GM12891 (cell line): ENCODE measurements at regions not wholly inside any gene's neighbourhood (a gene's known extent, or its start where the extent isn't known, plus 50 kb on each side); places are given as distances from the start of the nearest gene placed in this dataset.
A peak's percentile ranks its signal among the peaks of the same experiment; 100 is the strongest.

ENCODE experiments used
- DNase-seq: peaks from one replicate; pipeline ENCODE4 v3.0.0; 2011; ENCODE audit warnings: low spot score; ENCODE audit not compliant: insufficient read length
- FAIRE-seq: peaks from 2 replicates; lab custom pipeline; 2011; peaks lifted over from hg19 to GRCh38; lab: Jason Lieb, UNC
- PAX5 ChIP-seq: IDR thresholded peaks from 2 replicates; pipeline ENCODE4 v1.6.1; 2011; ENCODE audit warnings: low read length, moderate library complexity, mild to moderate bottlenecking; ENCODE audit not compliant: insufficient read depth, severe bottlenecking
- POLR2A ChIP-seq: IDR thresholded peaks from 2 replicates; pipeline ENCODE4 v1.6.1; 2011; ENCODE audit warnings: low read depth, low read length, control low read depth
- POLR2AphosphoS5 ChIP-seq: IDR thresholded peaks from 2 replicates; pipeline ENCODE4 v1.6.1; 2011; ENCODE audit warnings: low read depth, low read length, control low read depth
- POU2F2 ChIP-seq: IDR thresholded peaks from 2 replicates; pipeline ENCODE4 v1.6.1; 2011; ENCODE audit warnings: low read depth, mild to moderate bottlenecking, control low read depth, low read length, moderate library complexity
- SPI1 ChIP-seq: IDR thresholded peaks from 2 replicates; pipeline ENCODE4 v1.6.1; 2011; ENCODE audit warnings: low read depth, low read length, control low read depth
- TAF1 ChIP-seq: IDR thresholded peaks from 2 replicates; pipeline ENCODE4 v1.6.1; 2011; ENCODE audit warnings: low read depth, low read length, control low read depth

GRCh38 chr11:33514079-33514925 lies 186.3 kb downstream of the C11orf91 start:
- FAIRE-seq = no peak

GRCh38 chr11:33509632-33510031 lies 191.0 kb downstream of the C11orf91 start:
- FAIRE-seq (no peak), DNase-seq (no peak)
- no peak for TF ChIP-seq PAX5
- TF ChIP-seq TAF1 = no peak
- no peak for TF ChIP-seq POU2F2
- no peak for TF ChIP-seq POLR2A
- TF ChIP-seq SPI1 = no peak
- no peak for TF ChIP-seq POLR2AphosphoS5

More at GRCh38 chr11:33514079-33514925, 186.3 kb downstream of the C11orf91 start:
- no peak for DNase-seq
- no peak for TF ChIP-seq POLR2AphosphoS5
- TF ChIP-seq POLR2A = no peak
- no peak for TF ChIP-seq SPI1
- TF ChIP-seq PAX5 = no peak
- no peak for TF ChIP-seq TAF1
- no peak for TF ChIP-seq POU2F2

GRCh38 chr11:33507967-33508366 lies 192.7 kb downstream of the C11orf91 start:
- no peak for DNase-seq
- no peak for FAIRE-seq

GRCh38 chr11:33507356-33507755 lies 193.3 kb downstream of the C11orf91 start:
- no peak for TF ChIP-seq POLR2AphosphoS5
- TF ChIP-seq POU2F2 = no peak
- FAIRE-seq (no peak), DNase-seq (no peak)

More at GRCh38 chr11:33507967-33508366, 192.7 kb downstream of the C11orf91 start:
- no peak for TF ChIP-seq TAF1

GRCh38 chr11:33505093-33505492 lies 195.5 kb downstream of the C11orf91 start:
- no peak for TF ChIP-seq TAF1
- DNase-seq = no peak
- FAIRE-seq = no peak

GRCh38 chr11:33500861-33501479 lies 199.7 kb downstream of the C11orf91 start:
- DNase-seq (no peak), FAIRE-seq (no peak)
- TF ChIP-seq POLR2AphosphoS5 (no peak), POU2F2 (no peak), SPI1 (no peak), POLR2A (no peak), PAX5 (no peak), TAF1 (no peak)

- FAIRE-seq (no peak), DNase-seq (no peak)
- no peak for TF ChIP-seq POU2F2
- no peak for TF ChIP-seq POLR2A
These were observed 200.3 kb downstream of the C11orf91 start for GRCh38 chr11:33500332-33500731.

GRCh38 chr11:33492596-33492995 lies 208.0 kb downstream of the C11orf91 start:
- peak; percentile 54 for FAIRE-seq
- DNase-seq = no peak
- TF ChIP-seq TAF1 (no peak), SPI1 (no peak), POLR2AphosphoS5 (no peak), PAX5 (no peak), POLR2A (no peak), POU2F2 (no peak)

- TF ChIP-seq TAF1 = no peak
- TF ChIP-seq POU2F2 = no peak
- TF ChIP-seq PAX5 = no peak
- no peak for TF ChIP-seq POLR2A
- no peak for TF ChIP-seq SPI1
- TF ChIP-seq POLR2AphosphoS5 = no peak
- no peak for FAIRE-seq
These were observed 209.7 kb downstream of the C11orf91 start for GRCh38 chr11:33490842-33491370.

GRCh38 chr11:33488971-33489370 lies 211.7 kb downstream of the C11orf91 start:
- FAIRE-seq (no peak), DNase-seq (no peak)
- TF ChIP-seq POU2F2 (no peak), POLR2AphosphoS5 (no peak), TAF1 (no peak), SPI1 (no peak), POLR2A (no peak), PAX5 (no peak)

More at GRCh38 chr11:33490842-33491370, 209.7 kb downstream of the C11orf91 start:
- no peak for DNase-seq
